ENCODE measurements at regions not wholly inside any gene's neighbourhood (a gene's known extent, or its start where the extent isn't known, plus 50 kb on each side); places are given as distances from the start of the nearest gene placed in this dataset.
"Not testable (repeated sequence)": the region's sequence is repeated elsewhere in the genome, so short reads cannot be mapped to it uniquely, and the experiment has no call there.

DNA sequence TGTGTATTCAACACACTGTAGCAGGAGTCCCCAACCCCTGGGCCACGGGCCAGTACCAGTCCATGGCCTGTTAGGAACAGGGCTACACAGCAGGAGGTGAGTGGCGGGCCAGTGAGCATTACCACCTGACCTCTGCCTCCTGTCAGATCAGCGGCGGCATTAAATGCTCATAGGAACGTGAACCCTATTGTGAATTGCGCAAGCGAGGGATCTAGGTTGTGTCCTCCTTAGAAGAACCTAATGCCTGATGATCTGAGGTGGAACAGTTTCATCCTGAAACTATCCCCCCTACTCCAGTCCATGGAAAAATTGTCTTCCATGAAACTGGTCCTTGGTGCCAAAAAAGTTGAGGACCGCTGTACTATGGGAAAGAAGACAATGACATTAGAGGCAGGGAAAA, 386.9 kb downstream of the PREX1 start:
- no peak for DNase-seq

DNA sequence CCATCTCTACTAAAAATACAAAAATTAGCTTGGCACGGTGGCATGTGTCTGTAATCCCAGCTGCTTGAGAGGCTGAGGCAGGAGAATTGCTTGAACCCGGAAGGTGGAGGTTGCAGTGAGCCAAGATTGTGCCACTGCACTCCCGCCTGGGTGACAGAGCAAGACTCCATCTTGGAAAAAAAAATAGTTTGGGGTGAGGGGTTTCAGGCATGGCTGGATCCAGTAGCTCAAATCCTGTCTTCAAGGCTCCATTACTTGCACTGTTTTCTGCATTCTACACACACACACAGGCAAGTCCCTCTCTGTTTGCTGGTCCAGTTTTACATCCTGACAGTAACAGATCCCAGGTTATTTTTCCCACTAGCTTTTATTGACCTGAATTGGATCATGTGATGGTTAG, 387.5 kb downstream of the PREX1 start:
- not testable (repeated sequence) for DNase-seq

DNA sequence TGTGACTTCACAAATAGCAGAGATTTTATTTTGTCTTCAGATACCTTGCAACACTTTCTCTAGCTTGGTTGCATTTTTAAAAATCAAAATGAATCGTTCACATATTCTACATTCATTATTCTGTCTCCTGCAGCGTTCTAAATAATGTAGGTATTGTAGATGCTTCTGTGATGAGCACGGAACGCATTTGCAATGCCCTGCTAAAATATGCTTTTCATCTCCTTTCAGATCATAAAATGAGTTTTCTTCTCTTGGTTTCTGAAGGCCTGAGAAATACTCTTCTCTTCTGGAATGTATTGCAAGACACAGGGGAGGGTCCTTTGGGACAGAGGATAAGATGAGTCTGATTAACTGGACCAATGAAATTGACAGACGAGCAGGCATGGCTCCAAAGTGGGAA, 390.7 kb downstream of the PREX1 start:
- DNase-seq, result no peak

DNA sequence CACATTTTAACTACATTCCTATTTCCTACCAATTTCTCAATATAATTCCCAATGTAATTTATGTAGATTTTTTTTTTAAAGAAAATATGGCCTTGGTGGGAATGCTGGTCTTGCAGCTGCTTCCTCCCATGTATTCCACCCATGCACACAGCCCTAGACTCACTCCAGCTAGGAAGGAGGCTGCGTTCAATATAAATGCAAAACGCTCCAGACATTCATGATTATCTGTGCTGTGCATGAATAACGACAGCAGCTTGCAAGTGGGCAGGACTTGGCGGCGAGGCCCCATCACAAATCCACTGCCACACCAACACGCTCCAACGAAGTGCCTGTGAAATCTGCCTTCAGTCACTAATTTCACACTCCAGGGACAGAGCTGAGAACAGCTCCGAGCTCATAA, 391.2 kb downstream of the PREX1 start:
- not testable (repeated sequence) for DNase-seq

DNA sequence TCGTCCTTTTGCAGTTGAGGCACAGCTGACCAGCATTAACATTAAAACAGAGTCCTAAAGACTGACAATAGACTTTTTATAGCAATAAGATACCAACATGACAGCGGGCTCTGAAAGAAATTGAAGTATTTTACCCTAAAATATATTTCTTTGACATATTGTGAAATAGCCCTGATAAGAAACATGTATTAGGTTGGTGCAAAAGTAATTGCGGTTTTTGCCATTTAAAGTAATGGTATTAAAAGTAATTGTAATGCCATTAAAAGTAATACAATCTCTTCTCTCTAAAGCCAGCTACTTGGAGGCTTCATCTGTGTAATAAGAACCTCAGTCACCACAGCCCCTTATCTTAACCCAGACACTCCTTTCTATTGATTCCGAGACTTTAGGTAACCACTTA, 394.6 kb downstream of the PREX1 start:
- DNase-seq, result no peak

DNA sequence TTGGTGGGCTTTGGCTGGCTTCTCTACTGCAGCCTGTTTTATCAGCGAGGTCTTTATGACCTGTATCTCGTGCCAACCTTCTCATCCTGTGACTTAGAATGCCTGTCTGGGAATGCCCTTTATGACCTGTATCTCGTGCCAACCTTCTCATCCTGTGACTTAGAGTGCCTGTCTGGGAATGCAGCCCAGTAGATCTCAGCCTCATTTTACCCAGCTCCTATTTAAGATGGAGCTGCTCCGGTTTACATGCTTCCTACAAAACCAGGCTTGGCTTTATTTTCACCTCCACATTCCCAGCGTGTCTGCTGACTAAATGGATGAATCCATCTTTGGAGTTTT, 395.3 kb downstream of the PREX1 start:
- DNase-seq, result no peak

DNA sequence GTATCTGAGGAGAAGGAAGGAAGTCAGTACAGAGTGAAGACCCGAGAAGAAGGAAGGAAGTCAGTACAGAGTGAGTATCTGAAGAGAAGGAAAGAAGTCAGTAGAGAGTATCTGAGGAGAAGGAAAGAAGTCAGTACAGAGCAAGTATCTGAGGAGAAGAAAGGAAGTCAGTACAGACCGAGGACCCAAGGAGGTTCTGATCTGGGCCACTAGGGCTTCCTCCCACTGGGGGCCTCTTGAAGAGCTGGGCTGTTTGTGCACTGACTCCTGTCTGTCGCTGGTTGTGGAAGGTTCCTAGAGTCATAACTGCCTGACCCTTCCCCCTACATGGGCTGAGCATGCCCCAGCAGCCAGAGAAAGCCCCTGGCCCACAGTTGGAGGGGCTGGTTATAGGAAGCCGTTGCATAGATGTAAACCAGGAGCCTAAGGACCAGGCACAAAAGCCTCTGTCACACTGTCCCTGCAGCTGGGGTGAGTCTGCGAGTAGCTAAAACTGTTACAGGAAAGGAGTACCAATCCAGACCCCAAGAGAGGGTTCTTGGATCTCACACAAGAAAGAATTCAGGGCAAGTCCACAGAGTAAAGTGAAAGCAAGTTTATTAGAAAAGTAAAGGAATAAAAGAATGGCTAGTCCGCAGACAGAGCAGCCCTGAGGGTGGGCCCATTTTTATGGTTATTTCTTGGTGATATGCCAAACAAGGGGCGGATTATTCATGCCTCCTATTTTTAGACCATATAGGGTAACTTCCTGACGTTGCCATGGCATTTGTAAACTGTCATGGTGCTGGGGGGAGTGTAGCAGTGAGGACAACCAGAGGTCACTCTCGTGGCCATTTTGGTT, 395.9 kb downstream of the PREX1 start:
- no peak for DNase-seq

DNA sequence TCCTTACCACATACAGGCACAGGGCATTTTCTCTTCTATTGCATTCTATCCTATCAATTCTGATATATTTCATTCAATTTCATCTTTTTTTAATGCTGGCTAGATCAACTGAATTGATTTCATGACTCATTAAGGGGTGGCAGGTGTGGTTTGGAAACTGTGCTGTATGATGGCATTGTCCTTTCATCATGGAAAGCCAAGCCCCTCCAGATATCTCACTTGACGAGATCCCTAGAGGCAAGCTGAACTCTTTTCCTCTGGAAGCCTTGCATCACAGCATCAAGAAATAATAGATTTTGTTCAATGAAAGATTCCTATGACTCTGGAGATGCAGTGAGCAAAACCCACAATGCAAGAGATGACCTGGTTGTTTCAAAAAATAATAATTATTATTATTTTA, 401.2 kb downstream of the PREX1 start:
- no peak for DNase-seq

DNA sequence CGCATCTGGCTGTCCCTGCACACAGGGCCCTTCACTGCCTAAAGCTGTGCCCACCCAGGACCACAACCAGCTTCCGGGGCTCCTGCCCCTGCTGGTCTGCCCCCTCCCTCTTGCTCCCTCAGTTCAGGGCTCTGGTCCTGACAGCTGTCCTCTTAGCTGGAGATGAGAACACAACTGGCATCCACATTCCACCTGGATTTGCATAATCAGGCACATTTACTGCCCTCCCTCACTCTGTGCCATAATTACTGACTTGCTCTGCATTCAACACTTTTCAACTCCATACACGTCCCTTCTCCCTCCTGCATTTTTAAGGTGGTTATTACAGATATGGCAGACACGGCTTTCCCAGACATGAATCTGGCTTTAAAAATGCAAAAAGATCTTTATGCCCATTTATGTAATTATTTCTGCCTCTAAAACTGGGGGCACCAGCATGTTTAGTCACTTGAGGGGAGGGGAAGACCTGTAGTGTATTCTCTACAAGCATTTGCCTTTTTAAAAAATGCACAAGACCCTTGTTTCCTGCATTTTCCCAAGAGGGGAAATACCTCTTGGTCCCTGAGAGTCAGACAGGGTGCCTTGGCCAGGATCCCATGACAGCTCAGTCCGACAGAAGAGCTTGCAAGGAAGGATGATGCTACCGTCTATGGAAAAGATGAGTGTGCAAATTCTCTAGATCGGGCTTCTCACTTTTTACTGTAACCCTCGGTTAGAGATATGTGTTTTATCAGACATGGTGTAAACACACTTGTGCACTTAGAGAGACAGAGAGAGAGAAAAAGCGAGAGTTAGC, 401.8 kb downstream of the PREX1 start:
- DNase-seq, result no peak

DNA sequence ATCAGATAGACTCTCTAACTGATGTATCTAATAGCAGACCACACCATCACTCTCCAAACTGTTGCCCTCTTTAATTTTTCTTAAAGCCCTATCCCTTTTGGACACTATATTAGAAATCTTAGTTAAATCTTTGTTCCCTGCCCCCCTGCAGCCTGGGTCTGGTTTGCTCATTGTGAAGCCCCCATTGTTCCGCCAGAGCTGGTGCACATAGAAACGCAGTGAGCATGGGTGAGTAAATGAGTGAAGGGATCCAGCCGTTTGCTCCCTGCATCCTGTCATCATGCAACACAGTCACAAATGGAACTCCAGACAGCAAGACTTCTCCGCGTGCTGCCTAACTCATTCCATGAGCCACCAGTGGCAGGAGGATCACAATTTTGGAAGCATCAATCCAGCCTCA, 402.5 kb downstream of the PREX1 start:
- no peak for DNase-seq

DNA sequence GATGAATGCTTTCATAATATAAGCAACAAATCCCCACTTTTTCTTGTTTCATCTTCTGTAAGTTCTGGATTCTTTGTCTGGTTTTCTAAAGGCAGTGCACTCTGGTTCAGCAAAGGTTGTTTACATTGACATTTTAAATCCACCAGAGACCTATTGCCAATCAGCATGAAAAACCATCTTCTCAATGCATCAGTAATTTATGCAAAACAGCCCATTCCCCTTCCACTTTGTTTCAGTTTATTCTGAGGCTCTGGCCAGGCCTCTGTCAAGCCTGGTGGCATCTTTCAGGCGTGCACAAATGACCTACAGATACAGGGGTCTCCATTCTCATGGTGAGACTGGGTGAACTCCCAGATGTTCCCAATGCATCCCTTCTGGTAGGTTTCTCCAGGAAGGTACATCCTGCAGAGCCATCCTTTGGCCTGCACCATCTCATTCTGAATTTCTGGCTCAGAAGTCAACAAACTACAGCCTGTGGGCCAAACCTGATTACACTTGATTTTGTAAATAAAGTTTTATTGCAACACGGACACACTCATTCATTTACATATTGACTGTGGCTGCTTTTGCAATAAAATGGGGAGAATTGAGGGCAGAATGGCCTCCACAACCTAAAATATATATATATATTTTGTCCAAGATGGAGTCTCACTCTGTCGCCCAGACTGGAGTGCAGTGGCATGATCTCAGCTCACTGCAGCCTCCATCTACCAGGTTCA, 405.4 kb downstream of the PREX1 start:
- no peak for DNase-seq

DNA sequence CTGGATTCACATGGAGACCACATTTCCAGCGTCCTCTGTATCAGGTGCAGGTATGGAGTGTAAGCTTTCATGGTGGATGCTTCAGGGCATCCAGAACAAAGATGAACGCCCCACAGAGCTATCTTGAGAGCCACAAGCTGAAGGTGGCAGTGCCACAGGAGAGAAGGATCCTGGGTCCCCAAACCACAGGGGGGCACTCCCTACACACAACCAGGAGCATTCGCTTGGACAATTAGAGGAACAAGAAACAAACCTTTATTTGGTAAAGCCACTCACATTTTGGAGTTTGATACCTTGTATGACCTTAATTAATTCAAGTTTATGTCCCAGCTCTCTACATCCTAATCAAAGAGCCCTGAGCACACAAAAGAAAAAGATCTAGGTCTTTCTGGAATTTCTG, 406.3 kb downstream of the PREX1 start:
- DNase-seq, result no peak

DNA sequence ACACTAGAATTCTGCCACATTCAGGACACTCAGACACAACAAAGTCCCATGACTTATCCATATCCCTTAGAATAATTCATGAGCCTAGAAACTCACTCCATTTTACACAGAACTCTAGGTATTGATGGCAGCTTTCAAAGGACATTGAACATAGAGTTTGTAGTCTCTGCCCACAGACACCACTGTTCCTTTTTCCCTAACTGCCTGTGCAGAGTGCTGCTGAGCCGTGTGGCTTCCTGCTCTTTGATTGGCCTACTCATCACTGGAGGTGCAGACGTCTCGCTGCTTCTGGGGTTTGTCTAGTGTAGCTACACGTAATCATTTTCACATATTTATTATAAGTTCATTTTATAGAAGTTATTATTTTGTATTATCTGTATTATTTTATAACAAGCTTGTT, 407.6 kb downstream of the PREX1 start:
- no peak for DNase-seq

DNA sequence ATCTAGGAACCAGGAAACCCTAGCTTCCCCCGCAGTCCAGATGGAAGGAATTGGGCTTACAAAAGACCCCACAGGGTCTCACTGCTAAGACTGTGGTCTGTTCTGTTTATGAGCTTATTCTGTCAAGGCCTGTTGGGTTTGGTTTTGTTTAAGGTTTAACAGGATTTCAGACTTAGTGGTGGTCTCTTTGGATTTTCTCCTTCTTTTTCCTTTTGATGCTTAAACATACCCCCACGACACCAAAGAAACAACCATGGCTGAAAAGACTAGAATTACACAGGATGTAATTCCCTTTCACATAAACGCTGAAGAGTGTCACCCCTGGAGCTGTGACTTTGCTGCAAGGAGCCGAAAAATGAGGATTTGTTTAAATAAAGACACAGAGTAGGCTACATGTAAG, 408.6 kb downstream of the PREX1 start:
- no peak for DNase-seq

DNA sequence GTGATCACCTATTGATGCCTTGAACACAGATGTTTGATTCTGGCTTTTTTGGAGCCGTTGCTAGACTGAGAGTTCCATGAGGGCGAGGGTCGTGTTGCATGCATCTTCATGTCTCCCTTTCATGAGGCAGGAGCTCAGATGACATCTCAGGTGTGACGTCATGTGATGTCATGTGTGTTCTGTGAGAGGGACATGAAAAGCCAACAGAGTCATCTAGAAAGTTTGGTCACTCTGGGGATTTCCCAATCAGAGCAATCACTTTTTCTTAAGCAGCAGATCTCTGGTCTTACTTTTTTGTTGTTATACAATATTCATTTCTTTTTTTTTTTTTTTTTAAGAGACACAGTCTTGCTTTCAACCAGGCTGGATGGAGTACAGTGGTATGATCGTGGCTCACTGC, 411.8 kb downstream of the PREX1 start:
- no peak for DNase-seq

DNA sequence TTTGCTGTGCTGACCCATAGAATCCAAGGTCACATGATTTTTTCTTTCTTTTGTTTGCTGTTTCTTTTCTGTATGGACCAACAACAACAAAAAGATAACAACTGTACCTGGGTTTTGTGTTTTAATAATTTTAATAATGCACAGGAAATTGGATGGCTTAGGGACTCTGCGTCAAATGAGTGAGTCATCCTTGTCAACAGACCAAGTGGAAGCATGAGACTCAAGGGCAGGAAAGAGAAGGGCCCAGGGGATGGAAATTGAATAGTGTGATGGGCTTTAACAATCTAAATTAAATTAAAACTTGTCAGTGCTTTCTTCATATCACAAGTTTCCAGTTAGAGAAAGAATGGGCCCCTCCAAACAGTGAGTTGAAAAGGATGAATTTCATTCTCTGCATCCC, 413.0 kb downstream of the PREX1 start:
- no peak for DNase-seq

DNA sequence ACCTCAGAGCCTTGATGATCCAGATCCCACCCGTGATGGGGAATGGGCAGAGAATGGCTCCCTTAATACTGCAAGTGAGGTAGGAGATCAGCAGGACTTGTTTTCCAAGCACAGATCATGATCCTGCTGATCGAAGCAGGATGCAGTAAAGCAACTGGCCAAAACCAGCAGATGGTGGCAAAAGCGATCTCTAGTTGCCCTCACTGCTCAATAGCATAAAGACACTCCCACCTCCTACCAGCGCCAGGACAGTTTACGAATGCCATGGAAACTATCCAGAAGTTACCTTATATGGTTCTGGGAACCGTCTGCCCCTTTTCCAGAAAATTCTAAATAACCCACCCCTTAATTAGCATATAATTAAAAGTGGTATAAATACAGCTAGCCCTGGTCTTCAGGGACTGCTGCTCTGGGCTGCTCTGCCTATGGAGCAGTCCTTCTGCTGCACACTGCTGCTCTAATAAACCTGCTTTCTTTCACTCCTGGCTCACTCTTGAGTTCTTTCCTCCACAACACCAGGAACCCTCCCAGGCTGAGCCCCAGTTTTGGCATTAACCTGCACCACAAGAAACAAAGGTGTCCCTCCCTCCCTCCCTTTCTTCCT, 415.8 kb downstream of the PREX1 start:
- DNase-seq, result no peak

DNA sequence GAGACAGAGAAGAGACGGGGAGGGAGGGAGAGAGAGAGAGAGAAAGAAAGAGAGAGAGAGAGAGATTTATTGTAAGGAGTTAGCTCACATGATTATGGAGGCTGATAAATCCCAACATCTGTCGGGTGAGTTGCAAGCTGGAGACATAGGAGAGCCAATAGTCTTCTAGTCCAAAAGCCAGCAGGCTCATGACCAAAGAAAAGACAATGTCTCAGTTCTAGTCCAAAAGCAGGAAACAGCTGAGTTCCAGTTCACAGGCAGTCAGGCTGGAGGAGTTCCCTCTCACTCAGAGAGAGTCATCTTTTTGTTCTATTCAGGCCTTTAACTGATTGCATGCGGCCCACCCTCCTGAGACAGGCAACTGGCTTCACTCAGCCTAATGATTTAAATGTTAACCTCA, 416.6 kb downstream of the PREX1 start:
- DNase-seq, result peak; percentile 71

DNA sequence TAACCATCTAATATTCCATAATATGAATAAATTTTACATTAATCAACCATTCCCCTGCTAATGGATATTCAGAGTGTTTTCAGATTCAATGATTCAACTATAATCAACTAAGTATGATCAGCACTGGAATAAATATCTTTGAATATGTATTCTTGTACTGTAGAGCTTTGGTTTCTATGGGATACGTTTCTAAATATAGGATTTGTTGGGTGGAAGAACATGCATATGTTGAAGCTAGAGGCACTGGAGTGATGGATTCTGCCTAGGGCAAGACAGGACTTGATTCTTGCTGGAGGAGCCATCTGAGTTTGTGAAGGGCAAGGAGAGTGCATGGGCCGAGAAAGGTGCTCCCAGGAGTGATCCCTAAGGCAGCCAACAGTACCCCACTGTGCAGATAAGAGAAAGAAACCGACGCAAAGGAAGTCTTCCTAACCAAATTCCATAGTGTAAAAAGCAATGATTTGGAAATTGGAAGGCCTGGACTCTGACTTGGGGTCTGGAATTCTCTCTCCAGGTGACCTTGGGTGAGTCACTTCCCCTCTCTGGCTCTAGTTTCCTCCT, 418.7 kb downstream of the PREX1 start:
- no peak for DNase-seq

DNA sequence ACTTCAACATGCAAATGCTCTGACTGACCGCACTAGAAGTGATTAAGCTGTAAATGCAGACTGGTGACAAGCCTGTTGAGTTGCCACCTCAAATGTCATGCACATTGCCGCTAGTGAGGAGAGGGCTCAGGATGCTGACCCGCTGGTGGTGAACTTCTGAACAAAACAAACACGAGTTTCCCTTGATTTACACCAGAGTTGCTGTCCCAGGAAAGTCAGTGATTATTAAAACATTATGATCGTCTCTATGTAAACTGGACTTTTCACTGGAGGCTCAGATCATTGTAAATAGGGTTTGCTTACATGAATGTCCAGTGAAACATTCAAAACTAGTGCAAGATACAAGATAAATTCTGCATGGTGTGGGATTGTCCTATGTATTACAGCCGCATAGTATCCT, 420.1 kb downstream of the PREX1 start:
- no peak for DNase-seq

DNA sequence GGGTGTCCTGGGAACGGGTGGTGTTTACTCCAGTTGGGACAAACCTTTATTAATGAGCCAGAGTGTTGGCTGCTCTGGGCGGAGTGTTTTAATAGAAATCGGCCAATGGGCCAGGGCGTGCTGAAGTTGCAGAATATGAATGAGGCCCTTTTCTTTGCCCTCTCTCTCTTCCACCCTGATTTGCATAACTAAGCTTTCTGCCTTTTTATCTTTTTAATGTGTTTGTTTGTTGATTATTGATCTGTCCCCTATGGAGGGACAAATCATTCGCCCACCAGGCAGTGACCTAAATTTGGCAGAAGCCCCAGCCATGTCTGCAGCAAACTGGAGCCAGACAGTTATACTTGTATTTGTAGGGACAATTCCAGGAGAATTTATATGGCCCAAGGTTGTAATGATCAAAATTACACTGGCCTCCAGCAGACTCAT, 420.9 kb downstream of the PREX1 start:
- DNase-seq, result no peak

DNA sequence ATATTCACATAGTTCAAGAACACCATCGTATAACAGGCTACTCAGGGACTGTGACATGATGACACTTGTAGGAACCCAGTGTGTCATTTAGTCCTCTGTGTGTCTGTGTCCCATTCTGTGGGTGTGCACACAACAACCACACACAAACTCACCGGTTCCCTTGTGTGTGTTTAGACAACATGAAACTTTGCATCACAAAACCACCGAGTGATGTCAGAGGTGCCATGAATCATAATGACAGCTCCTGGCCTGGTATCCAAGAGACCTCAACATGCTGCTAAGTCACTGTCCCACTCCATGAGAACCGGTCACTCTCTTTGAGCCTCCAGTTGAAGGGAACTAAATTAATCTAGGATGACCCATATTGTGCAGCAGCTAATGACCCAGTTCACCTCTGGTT, 421.3 kb downstream of the PREX1 start:
- DNase-seq, result no peak

DNA sequence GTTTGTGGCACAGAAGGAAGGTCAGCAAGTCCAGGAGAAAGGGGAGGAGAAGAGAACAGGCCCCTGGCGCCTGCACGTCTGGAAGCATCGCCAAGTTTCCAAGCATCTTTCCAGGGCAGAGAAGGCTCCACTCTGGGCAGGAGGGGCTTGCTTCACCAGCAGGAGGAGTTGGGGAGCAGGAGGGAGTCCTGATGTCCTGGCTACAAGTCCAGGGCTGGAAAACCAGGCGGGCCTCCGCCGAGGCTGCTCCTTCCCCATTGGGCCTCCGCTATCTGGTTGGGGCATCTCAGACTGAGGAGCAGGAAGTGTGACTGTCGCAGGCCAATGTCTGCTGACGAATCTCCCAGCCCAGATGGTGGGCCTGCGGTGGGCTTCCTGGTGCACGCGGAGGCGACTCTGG, 421.9 kb downstream of the PREX1 start:
- DNase-seq, result no peak
